Keratinocyte (primary cell): ENCODE measurements at regions not wholly inside any gene's neighbourhood (a gene's known extent, or its start where the extent isn't known, plus 50 kb on each side); places are given as distances from the start of the nearest gene placed in this dataset.

Source experiments
- small RNA-seq, 3 experiments: library from RNA; depleted of rRNA; stranded (forward); fragments of <200 nt; gene quantifications; one replicate each; pipeline ENCODE3, GENCODE V24; 2012; ENCODE audit warnings: low read depth in 3 of 3, low replicate concordance in 1 of 3; ENCODE audit not compliant: insufficient read length in 3 of 3

Small RNAs in the stretch of these regions (small RNA-seq; reads per million reads assigned to genes)
- 1.1 to 21.3 (median 10.3) reads per million in 3 experiments for gene RF00003
- 0.20 to 15.1 (median 6.3) reads per million in 3 experiments for gene RNVU1-4
